Epidermal melanocyte (primary cell): ENCODE measurements at regions not wholly inside any gene's neighbourhood (a gene's known extent, or its start where the extent isn't known, plus 50 kb on each side); places are given as distances from the start of the nearest gene placed in this dataset.
"Not testable (repeated sequence)": the region's sequence is repeated elsewhere in the genome, so short reads cannot be mapped to it uniquely, and the experiment has no call there.

Experiments used
- DNase-seq: peaks from one replicate; pipeline ENCODE4 v3.0.0; 2011; ENCODE audit warnings: low spot score; ENCODE audit not compliant: insufficient read length

DNA sequence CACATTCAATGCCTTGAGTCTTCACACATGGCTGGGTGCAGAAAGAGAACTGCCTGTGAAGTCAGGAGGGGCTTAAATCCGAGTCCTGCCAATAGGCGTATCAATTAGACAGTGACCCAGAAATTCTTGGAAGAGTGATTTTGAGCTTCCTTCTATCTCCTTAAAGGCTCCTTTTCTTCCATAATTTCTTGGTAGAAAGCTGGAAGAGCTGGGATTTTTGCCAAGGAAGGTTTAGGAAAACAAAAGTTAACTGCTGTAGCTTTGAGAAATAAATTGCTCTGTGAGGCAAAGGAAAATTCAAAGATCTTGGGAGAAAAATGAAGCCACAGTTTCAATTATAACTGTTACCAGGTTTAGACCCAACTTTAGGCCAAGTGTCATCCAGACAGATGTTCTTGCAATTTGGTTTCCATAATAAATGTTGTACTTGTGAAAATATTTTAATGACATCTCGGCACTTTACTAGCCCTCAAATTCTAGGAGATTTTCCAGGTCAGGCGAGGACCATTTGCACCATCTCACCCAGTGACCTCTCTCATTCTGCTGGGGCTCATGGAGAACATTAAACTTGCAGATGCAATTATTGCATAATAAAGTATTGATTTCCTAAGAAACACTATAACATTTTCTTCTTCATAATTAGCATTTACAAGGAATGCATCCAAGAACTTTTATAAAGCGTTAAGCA is 329.7 kb upstream of the MEIS1 start:
- DNase-seq: no peak

DNA sequence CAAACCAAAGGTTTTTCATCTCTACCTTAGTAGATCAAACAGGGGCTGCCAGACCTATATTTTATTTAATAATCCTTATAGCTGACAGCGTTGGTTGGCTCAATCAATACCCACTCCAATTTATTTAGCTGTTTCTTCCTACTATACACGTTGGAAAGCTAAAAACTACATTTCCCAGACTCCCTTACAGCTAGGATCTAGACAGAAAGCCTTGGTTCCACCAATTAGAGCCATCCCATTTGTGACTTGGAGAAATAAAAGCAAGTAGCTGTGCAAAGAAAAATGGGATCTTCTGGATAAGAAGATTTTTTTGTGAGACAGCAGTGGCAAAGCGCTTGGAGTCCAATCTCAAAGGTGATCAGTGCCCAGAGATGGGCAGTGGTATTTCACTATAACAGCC is 331.3 kb upstream of the MEIS1 start:
- DNase-seq: no peak

DNA sequence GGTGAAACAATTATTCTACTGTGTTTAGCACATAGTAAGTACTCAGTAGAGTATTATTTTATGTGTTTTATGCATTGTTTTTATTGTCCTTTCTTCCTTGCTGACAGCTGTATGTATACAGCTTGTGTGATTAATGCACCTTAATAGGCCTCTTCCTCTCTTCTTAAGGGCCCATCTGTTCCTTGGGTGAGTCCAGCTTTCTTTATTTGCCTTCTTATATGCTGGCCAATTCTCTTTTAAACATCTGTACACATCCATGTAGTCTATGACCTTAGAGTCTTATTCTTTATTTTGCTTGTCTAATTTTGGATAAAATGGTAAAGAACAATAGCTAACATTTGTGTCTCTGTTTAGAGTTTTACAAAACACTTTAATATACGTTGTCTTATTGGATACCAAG is 333.7 kb upstream of the MEIS1 start:
- DNase-seq: no peak

DNA sequence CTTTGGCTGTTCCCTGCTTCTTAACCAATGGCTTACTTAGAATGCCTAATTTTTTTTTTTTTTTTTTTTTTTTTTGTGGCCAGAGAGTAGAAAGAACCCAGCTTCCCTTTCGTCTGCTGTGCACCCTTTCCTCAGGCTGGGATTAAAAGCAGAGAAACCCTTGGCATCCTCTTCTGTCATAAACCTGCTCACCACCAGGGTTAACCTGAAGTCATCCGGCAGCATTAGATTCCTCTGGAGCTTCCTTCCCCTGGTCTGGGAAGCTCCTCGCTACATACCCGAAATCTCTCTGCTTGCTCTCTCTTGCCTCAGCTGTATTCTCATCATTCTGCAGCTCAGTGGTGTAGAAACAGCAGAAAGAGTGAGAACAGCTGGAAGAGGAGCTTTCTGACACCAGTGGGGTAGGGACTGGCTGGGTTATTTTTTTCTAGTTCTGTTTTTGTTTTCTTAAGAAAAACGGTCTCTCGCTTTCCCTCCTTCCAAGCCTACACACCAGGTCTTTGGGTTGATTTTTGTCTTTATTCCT is 339.0 kb upstream of the MEIS1 start:
- DNase-seq: no peak

DNA sequence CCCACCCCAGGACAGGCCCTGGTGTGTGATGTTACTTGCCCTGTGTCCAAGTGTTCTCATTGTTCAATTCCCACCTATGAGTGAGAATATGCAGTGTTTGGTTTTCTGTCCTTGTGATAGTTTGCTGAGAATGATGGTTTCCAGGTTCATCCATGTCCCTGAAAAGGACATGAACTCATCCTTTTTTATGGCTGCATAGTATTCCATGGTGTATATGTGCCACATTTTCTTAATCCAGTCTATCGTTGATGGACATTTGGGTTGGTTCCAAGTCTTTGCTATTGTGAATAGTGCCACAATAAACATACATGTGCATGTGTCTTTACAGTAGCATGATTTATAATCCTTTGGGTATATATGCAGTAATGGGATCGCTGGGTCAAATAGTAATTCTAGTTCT is 340.2 kb upstream of the MEIS1 start:
- DNase-seq: not testable (repeated sequence)

DNA sequence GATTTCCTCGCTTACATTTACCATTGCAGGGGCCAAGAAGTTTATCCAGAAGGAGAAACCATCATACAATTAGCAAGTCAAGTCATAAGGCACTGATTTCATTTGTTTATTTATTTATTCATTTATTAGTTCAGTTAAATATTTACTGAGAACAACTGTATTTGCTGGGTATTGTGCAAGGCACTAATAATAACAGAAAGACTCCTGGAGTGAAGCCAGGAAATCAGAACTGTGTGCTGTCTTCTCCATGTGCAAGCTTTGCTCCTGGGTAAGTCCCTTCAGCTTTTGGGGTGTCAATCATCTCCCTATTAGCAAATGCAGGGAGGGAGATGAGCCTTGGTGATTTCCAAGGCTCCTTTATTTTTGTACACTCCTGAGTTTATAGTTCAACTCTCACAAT is 341.6 kb upstream of the MEIS1 start:
- DNase-seq: no peak

DNA sequence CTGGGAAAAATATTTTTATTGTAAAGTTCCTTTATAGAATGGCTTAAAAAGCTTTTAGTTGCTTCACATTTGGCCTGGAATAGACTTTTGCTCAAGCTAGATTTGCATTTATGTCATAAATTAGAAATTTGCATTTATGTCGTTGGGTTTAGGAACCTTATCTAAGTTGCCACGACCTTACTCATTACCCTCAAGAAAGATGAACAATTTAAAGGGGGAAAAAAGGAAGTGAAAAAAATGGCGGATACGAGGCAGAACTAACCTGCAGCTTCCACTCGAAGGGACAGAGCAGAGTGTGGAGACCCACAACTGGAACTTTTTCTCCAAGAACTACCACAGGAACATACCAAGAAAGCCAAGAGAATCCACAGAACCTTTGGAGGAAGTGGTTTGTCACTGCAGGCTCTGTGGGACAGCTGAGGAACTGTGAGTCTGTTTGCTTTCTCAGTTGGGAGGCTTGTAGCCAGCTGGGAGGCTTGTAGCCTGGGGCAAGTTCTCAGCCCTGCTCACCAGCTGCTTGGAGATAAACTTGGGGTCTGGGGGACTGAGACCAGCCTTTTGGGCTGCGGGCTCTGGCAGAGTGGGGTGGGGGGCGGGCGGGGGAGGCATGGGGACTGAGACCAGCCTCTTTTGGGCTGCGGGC is 349.9 kb upstream of the MEIS1 start:
- DNase-seq: no peak

DNA sequence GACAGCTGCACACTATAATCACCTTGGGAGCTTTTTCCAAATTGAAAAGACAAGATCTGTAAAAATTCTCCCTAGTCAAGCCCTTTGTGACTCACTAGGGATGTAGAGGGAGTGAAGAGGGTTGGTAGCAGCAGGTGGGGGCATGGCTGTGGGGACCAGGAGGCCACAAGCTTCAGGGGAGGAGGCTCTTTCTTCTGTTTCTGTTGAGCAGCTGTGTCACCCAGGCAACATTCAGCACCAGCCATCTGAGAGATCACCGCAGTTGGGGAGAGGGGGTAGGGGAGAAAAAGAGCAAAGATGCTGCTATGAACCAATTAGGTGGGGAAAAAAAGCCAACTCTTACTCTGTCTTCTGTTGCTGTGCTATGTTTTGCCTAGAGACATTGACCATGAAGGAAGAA is 352.3 kb upstream of the MEIS1 start:
- DNase-seq: no peak

DNA sequence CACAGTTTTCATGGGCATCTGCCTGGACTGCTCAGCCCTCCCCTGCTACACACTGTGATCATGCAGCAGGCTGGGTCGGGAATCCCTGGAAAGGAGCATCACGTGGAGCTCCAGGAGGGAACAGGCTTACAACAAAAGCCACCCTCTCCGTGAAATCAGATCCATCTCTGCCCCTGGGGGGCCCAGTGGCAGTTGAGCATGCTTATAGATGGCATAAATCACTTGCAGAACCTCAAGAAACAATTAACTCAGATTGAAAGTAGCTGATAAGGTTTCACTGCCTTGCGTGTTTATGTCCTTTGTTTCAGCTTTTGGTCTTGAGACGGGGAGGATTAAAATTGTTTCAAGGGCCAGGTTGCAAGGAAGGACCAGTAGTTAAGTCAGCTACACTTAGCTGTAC is 354.8 kb upstream of the MEIS1 start:
- no peak for DNase-seq

DNA sequence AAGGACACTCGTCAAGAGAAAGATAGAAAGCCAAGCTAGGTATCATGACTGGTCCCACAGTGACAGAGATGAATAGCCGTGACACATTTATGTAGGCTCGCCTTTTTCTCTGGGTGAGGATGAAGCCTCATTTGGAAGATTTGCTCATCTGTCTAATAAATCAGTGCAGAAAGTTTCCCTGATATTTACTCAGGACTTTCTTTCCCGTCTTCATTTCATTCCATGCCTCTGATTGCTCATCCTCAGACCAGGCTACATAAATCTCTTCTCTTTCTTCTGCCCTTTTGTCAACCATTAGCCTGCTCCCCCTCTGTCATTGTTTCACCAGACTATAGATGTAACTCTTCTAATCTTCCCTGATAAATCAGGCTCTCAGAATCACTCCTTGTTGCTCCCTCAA is 361.8 kb upstream of the MEIS1 start:
- DNase-seq: no peak

DNA sequence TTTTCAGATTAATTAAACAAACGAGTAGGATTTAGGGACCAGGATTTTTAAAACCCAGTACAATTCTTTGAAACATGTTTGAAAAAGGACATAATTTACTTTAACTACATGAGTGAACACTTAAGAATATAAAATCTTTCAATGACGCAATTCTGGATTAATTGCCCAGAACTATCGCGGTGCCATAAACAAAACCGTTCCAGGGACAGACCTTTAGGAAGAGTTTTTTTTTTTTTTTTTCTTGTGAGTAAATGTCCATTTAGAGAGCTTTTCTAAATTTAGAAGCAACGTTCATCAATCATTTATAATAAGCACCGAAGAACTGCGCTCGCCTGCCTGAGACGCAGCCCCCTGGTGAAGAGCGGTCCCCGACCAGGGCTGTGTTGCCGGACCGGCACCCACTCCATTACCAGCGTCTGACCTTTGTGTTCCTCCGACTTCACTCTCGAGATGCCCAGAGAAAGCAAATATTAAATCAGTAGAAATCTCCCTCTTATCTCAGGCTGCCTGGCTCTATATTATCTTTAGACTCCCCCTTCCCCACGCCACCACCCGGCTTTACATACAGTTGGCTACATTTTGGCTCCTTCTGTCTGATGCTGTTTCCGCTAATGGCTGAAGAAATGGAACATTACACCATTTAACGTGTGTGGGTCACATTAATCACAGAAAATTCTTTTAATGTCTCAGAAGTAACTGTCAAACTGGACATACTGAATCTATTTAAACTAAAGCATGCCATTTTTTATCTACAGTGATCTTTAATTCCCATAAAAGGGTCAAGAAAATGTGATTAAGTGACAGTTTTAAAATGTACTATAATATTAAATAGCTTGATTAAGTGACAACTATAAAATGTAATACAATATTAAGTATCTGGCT is 364.0 kb upstream of the MEIS1 start:
- no peak for DNase-seq

DNA sequence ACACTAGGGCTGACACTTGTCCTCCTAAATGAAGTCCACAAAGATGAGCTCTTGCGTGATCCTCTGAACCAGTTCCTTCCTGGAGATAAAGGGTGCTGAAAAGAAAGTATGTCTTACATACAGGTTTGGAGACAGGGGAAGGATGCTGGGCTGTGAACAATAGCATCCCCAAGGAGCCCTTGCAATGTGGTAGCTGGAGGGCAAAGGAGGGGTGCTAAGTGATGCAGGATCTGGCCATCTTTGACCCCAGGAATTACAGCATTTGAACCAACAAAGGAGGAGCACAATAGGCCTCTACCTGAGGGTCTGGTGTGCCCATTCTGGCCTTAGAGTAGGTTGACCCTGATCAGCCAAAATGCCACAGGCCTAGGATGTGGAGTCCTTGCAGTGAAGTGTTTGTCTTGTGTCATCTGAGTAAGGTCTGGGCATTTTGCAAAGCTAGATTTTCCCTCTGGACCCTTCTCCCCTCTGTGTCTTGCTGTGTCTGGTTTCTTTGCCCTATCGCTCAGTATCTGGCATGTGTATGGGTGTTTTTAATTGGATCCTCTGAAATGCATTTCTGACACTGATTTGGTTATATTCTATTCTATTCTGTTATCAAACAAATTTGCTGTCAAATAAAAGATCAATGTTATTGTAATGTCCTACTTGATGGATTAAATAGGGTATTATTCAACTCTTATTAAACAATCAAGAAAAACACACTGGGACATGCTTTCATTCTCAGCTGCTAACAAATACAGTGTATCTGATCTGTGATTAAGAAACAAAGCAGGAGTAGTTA is 364.8 kb upstream of the MEIS1 start:
- DNase-seq: no peak

DNA sequence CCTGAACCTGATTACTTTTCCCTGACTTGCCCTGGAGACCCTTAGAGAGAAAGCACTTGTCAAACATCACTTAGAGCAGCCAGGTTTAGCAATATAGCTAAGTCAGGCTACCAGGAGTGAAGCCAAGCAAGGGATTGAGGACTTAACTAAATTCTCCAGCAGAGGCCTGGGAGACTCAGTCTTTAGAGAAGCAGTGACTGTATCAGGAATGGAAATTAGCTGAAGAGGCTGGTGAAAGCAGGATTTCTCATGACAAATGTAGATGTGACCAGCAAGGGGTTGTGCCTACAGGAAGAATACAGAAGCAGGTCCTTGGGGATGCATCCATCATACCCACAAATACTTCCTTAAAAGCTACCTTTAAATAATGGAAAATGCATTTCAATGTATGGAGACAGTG is 368.9 kb upstream of the MEIS1 start:
- no peak for DNase-seq

DNA sequence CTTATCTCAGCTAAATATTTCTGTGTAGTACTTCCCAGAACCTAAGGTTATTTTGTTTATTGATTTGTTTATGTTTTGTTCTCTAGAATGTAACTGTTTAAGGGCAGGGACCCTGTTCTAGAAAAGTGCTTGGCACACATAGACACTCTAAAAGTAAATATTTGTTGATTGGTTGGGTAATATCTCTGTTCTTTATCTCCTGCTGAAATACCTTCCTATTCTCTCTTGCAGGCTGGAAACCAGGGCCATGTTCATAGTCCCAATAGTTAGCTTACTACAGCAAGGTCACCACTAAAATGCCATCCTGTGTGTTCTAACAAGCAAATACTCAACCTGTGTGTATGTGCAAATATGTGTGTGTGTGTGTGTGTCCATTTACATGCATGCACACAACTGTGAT is 375.6 kb upstream of the MEIS1 start:
- no peak for DNase-seq

DNA sequence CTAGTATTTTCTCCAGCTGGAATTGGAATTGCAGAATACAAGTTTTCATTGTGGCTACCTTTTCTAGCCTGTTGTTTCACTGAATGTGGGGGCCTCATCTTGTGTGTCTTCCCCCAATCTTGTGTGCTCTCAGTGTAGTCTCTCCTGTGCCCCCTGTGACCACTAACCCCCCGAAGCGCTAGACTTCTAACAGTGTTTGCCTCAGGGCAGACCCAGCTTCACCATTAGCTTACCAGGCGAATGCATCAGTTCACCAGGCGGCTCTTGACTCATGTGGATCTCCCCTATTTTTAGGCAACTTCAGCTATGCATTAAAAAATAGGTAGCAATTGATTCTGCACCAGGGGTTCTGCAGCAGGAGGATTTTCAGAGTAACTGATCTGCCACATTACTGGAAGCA is 376.2 kb upstream of the MEIS1 start:
- DNase-seq: no peak

DNA sequence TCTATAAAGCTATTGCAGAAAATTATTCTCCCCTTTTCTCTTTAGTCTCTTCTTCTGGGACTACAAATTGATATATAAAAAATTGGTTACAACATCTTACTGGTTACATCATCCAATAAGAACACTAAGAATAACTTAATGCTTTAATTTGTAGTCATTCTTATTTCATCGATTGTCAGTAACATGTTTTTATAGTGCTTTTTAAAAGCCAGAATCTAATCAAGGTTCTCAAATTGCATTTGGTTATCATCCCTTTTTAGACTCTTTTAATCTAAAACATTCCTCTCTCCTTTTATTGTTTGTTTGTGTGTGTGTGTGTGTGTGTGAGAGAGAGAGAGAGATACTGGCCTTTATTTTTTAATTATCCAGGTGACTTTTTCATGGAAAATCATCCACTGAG is 377.1 kb upstream of the MEIS1 start:
- DNase-seq: no peak

DNA sequence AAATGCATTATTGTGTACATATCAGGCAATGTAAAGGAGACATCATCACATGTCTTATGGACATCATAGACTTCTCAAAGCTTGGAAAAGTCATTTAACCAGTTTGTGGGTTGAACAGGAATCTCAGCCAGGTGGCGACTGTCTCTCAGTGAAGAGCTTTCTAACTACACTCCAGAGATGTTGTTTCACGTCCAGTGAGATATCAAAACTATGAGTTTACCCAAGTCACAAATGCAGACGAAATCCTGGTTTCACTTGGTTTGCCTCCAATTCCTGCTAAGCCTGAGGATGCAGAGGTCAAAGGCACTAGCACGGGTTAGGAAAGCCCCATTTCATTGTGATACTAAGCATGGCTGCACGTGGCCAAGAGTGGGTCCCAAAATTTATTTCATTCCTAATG is 384.5 kb upstream of the MEIS1 start:
- no peak for DNase-seq

DNA sequence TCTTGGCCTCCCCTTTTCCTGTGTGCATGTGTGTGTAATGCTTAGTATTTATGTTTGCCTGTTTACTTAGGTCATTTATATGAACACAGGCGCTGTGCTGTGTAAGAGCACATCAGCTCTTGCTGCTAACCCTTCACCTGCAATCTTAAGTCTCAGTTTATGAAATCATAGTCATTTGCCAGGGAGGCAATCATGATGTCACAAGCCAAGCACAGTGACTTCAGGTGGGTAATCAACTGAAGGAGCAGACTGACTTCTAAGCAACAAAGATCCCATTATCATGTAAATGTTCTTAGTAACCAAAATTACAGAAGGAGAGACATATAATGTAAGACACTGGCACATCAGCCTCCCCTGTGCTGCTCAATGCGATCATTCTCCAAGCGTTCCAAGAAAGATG is 386.3 kb upstream of the MEIS1 start:
- no peak for DNase-seq

DNA sequence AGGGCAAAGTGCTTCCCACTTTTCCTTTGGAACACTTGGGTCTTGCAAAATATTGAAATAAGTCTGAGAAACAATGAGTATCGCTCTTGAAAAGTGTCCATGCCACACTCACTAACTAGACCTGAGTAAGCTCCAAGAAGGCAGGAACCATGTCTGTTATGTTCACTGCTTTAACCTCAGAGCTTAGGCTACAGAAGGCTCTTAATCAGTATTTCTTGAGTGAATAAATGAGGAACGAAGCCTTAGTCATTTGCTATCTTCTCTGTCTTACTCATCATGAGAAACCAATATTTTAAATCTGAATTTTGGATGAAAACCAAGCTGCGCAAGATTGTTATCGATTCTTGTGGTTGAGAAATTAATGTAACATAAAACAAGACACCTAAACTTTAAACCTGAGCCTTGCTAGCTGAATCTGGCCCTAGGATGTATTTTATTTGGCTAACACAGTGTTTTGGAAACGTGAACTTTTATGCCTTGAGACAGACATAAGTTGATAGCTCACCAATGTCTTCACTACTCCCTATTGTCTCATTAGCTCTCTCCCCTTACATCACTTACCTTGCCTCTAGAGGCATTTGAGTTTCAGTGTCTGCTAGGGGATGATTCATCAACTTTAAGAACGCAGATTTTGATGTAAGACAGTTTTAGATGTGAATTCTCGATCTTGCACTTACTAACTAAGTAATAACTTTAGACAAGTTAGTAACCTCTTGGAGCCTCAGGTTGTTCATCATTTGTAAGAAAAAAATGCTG is 392.8 kb upstream of the MEIS1 start:
- DNase-seq: no peak

DNA sequence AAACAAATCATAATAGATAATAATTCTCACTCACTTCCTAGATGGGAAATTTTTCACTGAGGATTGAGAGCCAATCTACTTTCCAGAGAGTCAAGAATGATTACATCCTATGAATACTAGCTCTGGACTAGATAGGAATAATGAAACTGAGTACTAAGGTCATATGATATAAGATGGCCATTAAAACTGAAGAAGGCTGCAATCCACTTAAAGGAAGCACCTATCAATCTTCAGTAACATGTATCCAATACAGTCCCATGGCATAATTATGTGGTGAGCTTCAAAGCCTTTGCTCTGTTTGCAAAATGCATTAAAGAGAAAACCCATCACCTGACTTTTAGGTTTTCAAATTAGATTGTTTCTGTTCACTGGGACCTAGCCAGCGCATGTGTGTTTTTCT is 398.0 kb upstream of the MEIS1 start:
- no peak for DNase-seq

DNA sequence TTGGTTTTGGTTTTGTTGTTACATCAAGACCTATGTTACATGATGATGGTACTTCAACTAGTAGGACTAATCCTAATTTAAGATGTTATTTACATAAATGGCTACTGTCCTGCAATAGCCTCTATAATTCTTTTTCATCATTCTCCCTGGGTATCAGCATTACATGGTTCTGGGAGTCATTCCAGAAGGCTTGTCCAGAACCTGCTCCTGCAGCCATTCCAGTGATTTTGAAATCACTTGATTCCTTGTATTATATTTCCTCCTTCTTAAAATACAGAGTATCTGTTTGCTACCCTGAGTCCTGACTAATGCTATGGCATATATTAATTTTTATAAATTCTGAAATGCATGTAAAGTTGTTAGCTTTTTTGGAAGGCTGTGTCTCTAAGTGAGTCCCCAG is 400.5 kb upstream of the MEIS1 start:
- DNase-seq: no peak
